Activated naive CD8-positive, alpha-beta T cell treated with anti-CD3 and anti-CD28 coated beads, Interleukin-2, amount 50 U/mL, for 24 hours (primary cell): ENCODE measurements at regions not wholly inside any gene's neighbourhood (a gene's known extent, or its start where the extent isn't known, plus 50 kb on each side); places are given as distances from the start of the nearest gene placed in this dataset.

Source experiments
- ATAC-seq: fragments of 150-1000 bp; cut with Tn5 transposase; one replicate; pipeline ENCODE4 v1.10.0; 2021
- DNase-seq: peaks from one replicate; pipeline ENCODE4 v3.0.0; 2021
- H3K27ac Mint-ChIP-seq: one replicate; pipeline ENCODE4 v1.8.0; 2021; ENCODE audit warnings: mild to moderate bottlenecking, mixed read lengths
- H3K27me3 Mint-ChIP-seq: one replicate; pipeline ENCODE4 v1.8.0; 2021; ENCODE audit warnings: mixed read lengths
- H3K36me3 Mint-ChIP-seq: one replicate; pipeline ENCODE4 v1.8.0; 2021; ENCODE audit warnings: low read depth, mixed read lengths
- H3K4me1 Mint-ChIP-seq: one replicate; pipeline ENCODE4 v1.8.0; 2021; ENCODE audit warnings: mixed read lengths
- H3K4me3 Mint-ChIP-seq: one replicate; pipeline ENCODE4 v1.8.0; 2021; ENCODE audit warnings: mild to moderate bottlenecking, moderate library complexity, mixed read lengths
- H3K9me3 Mint-ChIP-seq: one replicate; pipeline ENCODE4 v1.8.0; 2021; ENCODE audit warnings: mixed read lengths

DNA sequence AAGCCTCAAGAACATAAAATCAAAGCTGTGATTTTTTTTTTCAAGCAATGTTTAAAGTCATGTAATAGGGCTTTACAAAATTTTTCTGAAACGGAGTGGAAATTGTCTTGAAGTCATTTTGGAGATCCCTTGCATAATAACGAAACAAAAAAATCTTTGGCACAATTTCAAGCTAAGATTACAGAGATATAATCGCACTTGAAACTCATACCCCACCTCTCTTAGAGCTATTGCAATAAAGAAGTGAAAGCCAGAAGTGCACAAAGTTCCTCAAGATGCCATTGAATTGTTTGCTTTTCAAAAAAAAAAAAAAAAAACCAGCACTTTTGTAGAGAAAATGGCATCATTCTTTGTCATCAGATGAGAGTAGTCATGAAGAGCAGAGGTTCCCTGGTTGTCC lies 152.3 kb downstream of the PAX3 start:
- H3K27ac Mint-ChIP-seq = no peak overlapping the region
- DNase-seq (no peak), ATAC-seq (no peak)
- no peaks in the 10 kb centered on the region for H3K36me3 Mint-ChIP-seq
- no peak overlapping the region for H3K4me3 Mint-ChIP-seq
- H3K4me1 Mint-ChIP-seq = no peaks in the 10 kb centered on the region
- H3K27me3 Mint-ChIP-seq = no peaks in the 10 kb centered on the region
- H3K9me3 Mint-ChIP-seq = peaks cover 6% of the 10 kb centered on the region

DNA sequence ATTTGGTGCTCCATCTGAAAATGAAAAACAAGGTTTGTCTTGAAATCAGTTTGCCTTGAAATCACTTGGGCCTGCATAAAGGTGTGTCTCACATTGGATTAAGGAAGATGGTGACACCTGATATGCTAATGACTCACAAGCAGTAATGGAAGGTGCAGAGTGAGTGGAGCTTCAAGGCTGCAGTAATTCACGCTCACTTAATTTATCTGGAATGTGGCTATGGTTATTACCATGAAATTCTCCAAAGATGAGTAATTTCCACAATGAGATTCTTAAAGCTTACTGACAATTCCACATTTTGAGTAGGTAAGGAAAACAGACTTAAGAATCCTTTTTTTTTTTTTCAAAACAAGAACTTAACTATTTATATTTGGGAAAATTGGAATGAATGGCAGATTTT lies 156.8 kb downstream of the PAX3 start:
- ATAC-seq = no peak

DNA sequence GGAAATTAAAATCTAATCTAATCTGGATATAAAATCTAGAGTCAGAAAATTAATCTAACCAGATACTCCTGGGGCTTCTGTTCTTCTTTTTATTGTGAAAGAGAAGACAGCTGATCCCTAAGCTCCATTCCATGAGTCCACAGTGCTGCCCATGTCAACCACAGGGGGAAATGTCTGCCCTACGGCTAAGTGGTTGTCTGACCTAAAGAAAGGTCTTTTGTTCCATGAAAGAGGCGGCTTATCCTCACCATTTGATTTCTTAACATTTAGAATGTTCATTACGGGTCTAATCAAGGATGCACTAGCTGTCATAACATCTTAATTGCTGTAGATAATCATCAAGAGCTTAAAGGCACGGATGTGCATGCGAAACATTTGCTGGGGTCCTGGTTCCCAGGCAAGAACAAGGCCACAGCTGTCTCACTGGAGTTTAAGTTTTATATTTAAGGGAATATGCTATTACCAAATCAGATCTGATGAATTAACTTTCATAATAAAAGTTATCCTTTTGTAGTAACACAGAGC lies 162.6 kb downstream of the PAX3 start:
- H3K27me3 Mint-ChIP-seq = no peaks in the 10 kb centered on the region
- H3K4me1 Mint-ChIP-seq = no peaks in the 10 kb centered on the region
- no peaks in the 10 kb centered on the region for H3K36me3 Mint-ChIP-seq
- no peak overlapping the region for H3K27ac Mint-ChIP-seq
- H3K9me3 Mint-ChIP-seq = peaks cover 8% of the 10 kb centered on the region
- no peak for DNase-seq
- ATAC-seq = no peak
- H3K4me3 Mint-ChIP-seq = no peak overlapping the region

More for the DNA sequence above, 156.8 kb downstream of the PAX3 start:
- no peaks in the 10 kb centered on the region for H3K27me3 Mint-ChIP-seq
- H3K36me3 Mint-ChIP-seq = no peaks in the 10 kb centered on the region
- no peak overlapping the region for H3K27ac Mint-ChIP-seq
- H3K4me3 Mint-ChIP-seq = no peak overlapping the region
- no peak for DNase-seq
- H3K9me3 Mint-ChIP-seq = peaks cover 6% of the 10 kb centered on the region
- H3K4me1 Mint-ChIP-seq = no peaks in the 10 kb centered on the region

DNA sequence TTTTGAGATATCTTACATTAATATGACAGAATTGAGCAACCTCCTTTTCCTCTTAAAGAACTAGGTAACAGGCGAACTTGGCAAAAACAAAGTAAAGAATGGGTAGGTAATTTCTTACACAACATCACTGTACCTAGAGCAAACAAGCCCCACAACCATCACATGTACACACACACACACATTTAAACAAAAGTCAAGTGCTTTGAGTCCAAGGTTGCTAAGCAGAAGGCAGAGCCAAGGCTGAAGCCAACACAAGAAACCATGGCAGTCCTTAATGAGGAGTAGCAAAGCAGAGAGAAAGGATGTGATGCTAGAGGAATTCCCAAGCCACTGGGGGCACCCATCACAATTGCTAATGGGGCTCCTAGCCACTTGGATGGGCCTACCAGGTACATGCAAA lies 164.1 kb downstream of the PAX3 start:
- Mint-ChIP-seq H3K36me3 (no peaks in the 10 kb centered on the region), H3K9me3 (peaks cover 8% of the 10 kb centered on the region), H3K27me3 (no peaks in the 10 kb centered on the region), H3K4me3 (no peak overlapping the region), H3K27ac (no peak overlapping the region), H3K4me1 (no peaks in the 10 kb centered on the region)
- no peak for DNase-seq
- ATAC-seq = no peak

DNA sequence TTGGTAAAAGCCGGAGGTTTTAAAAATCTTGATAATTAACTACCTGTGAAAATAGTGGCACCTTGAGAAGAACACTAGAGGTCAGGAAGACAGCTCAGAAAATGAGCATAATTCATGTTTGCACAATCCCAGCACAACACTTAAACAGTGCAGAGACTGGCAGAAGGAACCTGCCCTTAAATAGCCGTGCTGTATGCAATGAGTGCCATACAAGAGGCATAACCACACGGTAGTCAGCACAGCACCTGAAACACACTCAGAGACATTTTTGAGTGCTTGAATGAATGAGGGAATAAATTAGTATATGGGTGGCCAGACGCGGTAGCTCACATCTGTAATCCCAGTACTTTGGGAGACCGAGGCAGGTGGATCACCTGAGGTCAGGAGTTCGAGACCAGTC lies 164.9 kb downstream of the PAX3 start:
- ATAC-seq (no peak), DNase-seq (no peak)
- Mint-ChIP-seq H3K4me3 (no peak overlapping the region), H3K36me3 (no peaks in the 10 kb centered on the region), H3K27me3 (no peaks in the 10 kb centered on the region), H3K9me3 (peaks cover 8% of the 10 kb centered on the region), H3K4me1 (no peaks in the 10 kb centered on the region), H3K27ac (no peak overlapping the region)

DNA sequence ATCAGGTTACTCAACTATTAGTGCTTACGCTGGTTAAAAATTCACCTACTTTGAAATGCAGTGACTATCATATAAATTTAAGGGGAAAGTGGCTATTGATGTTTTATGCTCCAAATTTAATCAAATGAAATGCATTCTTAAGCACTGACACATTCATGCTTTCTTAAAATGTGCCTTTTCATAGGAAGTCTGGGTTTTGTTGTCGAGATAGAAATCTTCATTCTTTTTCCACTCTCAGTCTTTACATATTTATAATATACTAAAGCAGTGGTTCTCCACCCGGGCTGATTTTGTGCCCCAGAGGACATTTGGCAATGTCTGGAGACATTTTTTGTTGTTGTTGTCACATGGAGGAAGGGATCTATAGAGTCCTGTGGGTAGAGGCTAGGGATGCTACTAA lies 167.9 kb downstream of the PAX3 start:
- DNase-seq (no peak), ATAC-seq (no peak)
- no peaks in the 10 kb centered on the region for H3K36me3 Mint-ChIP-seq
- H3K27ac Mint-ChIP-seq = no peak overlapping the region
- no peak overlapping the region for H3K4me3 Mint-ChIP-seq
- no peaks in the 10 kb centered on the region for H3K27me3 Mint-ChIP-seq
- no peaks in the 10 kb centered on the region for H3K4me1 Mint-ChIP-seq
- no peaks in the 10 kb centered on the region for H3K9me3 Mint-ChIP-seq

DNA sequence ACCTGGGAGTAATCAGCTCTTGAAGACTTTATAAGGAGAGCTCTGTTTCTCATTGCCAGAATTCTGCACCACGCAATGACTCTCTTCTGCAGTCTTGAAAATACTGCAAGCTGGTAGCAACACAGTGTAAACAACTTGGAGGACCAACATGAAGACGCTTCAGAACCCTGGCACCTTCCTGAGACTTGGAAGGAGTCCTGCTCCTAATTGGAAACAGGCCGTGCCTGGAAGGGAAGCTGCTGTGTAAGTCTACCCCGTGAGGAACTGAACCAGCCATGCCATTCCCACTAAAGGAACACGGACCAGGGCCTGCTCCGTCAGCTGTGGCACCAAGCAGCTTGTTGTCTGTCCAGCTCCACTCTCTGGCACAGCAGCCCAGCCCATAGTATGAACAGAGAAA lies 171.1 kb downstream of the PAX3 start:
- H3K9me3 Mint-ChIP-seq = no peaks in the 10 kb centered on the region
- H3K27me3 Mint-ChIP-seq = no peaks in the 10 kb centered on the region
- DNase-seq (no peak), ATAC-seq (no peak)
- H3K36me3 Mint-ChIP-seq = no peaks in the 10 kb centered on the region
- H3K27ac Mint-ChIP-seq = no peak overlapping the region
- no peak overlapping the region for H3K4me3 Mint-ChIP-seq
- no peaks in the 10 kb centered on the region for H3K4me1 Mint-ChIP-seq

DNA sequence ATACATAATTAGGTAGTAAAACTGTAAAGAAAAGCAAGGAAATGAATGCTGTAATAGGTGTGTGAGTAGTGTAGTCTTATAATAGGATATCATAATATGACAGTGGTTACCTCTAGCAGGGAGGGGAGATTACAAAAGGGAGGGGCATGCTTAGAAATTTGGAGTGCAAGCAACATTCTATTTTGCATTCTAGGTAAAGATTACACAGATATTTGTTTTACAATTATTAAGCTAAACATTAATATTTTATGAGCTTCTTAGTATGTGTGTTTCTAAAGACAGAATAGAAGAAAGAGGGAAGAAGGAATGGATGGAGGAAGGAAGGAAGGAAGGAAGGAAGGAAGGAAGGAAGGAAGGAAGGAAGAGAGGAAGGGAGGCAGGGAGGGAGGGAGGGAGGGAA lies 177.9 kb downstream of the PAX3 start:
- ATAC-seq = no peak
- Mint-ChIP-seq H3K27me3 (no peaks in the 10 kb centered on the region), H3K9me3 (no peaks in the 10 kb centered on the region)

DNA sequence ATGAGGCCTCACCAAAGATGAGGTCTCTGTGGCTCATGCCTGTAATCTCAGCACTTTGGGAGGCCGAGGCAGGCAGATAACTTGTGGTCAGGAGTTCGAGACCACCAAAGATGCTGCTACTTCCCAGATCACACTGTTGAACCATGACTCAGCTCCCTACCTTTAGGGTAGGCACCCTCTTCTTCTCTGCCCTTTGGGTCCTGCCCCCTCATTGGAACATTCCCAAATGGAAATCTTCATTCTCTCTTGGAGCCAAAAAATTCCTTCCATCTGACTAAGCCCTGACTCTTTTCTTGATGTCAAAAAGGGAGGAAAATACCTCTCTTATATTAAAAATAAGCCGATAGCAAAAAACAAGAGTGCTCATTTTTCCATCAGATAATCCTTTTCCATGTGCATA lies 183.5 kb downstream of the PAX3 start:
- Mint-ChIP-seq H3K9me3 (peaks cover 4% of the 10 kb centered on the region), H3K27ac (no peak overlapping the region), H3K4me1 (no peaks in the 10 kb centered on the region), H3K4me3 (no peak overlapping the region), H3K36me3 (peaks cover 2% of the 10 kb centered on the region), H3K27me3 (peaks cover 1% of the 10 kb centered on the region)
- ATAC-seq = no peak
- DNase-seq = no peak

More for the DNA sequence above, 177.9 kb downstream of the PAX3 start:
- Mint-ChIP-seq H3K4me3 (no peak overlapping the region), H3K27ac (no peak overlapping the region), H3K36me3 (no peaks in the 10 kb centered on the region), H3K4me1 (no peaks in the 10 kb centered on the region)
- DNase-seq = no peak

DNA sequence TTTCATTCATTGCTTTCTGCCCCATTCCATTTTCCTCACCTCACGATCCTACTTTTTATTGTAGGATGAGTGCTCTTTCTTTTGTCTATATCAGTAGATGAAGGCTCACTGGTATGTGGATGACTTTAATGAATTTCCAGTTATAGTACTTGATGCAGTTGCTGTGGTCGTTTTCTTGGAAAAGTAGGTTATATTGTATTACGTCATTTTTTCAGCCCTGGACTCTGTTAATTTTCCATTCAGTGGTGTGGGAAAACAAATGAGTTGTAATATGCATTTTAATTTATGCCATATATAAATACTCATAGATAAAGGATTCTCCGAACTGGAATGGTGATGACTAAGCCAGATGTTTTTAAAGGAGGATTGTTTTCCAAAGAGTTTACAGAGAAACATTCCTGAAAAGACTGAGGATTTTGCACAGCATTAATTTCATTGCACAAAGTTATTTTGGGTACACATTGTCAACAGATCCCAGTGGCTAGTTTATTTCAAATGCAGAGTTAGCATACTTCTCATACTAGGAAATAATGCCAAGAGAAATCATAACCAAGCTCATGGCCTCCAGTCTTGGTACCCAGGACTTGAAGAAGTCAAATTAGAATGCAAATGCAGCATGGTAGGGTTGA lies 189.7 kb downstream of the PAX3 start:
- no peaks in the 10 kb centered on the region for H3K27me3 Mint-ChIP-seq
- H3K4me1 Mint-ChIP-seq = no peaks in the 10 kb centered on the region
- H3K9me3 Mint-ChIP-seq = no peaks in the 10 kb centered on the region
- ATAC-seq = no peak
- DNase-seq = no peak
- H3K27ac Mint-ChIP-seq = no peak overlapping the region
- H3K4me3 Mint-ChIP-seq = no peak overlapping the region
- no peaks in the 10 kb centered on the region for H3K36me3 Mint-ChIP-seq

DNA sequence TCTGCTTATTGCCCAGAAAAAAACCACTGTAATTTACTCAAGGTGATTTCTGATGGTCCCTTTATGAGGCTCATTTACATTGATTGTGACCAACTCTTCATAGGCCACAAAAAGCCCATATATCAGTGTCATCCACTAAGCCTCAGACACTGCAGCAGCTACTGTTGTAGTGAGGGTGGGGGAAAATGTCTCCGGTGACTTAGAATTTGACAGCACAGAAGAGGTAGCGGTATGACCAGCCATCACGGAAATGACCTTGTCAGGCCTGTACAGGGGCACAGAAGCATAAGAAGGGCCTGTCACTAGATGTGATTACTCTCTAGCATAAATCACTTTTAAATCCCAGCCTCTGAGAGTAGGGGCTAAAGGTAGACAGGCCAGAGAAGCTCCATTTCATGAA lies 190.3 kb downstream of the PAX3 start:
- no peak for DNase-seq
- Mint-ChIP-seq H3K4me3 (no peak overlapping the region), H3K27me3 (no peaks in the 10 kb centered on the region), H3K4me1 (no peaks in the 10 kb centered on the region), H3K9me3 (no peaks in the 10 kb centered on the region), H3K27ac (no peak overlapping the region), H3K36me3 (no peaks in the 10 kb centered on the region)
- ATAC-seq = no peak

DNA sequence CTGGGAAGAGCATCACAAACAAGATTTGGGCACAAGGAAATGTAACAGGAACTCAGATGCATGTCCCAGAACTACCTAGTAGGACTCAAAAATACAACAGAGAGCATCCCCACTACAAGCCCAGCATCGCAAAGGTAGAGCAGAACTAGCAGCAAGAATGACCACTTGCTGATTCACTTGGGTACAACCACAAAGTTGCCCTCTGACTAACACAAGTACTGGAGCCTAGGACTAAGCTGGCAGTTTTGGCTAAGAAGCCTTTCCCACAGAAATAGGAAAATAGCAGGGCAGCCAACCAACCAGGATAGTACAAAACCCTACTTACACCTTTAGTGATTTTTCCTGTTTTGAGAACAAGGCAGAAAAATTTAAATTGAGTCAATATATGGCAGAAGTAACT lies 193.8 kb downstream of the PAX3 start:
- Mint-ChIP-seq H3K4me3 (no peak overlapping the region), H3K27me3 (no peaks in the 10 kb centered on the region), H3K9me3 (no peaks in the 10 kb centered on the region), H3K27ac (no peak overlapping the region), H3K4me1 (no peaks in the 10 kb centered on the region), H3K36me3 (no peaks in the 10 kb centered on the region)
- ATAC-seq = no peak
- DNase-seq = no peak

DNA sequence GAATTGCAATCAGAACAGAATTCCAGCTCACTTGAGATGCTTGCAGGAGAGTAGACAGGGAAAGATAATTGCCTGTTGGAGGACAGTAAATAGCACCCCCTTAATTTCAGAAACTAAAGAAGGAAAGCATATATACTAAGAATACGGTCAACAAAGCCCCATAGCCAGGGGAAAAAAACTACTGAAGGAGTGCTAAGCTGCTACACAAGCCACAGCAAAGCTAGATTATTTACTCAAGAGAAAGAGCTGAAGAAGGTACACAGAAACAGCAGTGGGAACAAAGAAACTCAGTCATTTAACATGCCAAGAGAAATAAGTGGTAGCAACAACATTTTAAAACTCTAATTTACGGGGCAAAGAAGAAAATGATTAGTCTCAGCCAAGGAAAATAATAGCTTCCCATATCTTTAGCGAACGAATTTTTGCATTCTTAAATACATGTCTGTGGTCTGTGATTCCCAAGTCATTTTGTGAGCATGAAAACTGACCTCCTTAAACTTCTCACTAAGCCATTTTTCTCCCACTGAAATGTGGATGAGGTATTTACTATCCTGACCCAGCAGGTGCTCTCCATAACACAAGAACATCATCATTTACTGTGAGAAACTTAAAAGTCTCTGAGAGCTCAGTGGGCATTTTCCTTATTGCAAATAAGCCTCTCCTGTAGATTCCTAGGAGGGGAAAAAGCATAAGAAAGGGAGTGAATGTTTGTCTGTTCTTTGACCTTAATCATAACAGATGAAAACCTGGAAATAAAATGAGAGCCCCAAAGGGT lies 196.0 kb downstream of the PAX3 start:
- ATAC-seq (no peak), DNase-seq (no peak)
- no peaks in the 10 kb centered on the region for H3K27me3 Mint-ChIP-seq
- no peaks in the 10 kb centered on the region for H3K36me3 Mint-ChIP-seq
- no peak overlapping the region for H3K27ac Mint-ChIP-seq
- no peaks in the 10 kb centered on the region for H3K4me1 Mint-ChIP-seq
- H3K4me3 Mint-ChIP-seq = no peak overlapping the region
- no peaks in the 10 kb centered on the region for H3K9me3 Mint-ChIP-seq

DNA sequence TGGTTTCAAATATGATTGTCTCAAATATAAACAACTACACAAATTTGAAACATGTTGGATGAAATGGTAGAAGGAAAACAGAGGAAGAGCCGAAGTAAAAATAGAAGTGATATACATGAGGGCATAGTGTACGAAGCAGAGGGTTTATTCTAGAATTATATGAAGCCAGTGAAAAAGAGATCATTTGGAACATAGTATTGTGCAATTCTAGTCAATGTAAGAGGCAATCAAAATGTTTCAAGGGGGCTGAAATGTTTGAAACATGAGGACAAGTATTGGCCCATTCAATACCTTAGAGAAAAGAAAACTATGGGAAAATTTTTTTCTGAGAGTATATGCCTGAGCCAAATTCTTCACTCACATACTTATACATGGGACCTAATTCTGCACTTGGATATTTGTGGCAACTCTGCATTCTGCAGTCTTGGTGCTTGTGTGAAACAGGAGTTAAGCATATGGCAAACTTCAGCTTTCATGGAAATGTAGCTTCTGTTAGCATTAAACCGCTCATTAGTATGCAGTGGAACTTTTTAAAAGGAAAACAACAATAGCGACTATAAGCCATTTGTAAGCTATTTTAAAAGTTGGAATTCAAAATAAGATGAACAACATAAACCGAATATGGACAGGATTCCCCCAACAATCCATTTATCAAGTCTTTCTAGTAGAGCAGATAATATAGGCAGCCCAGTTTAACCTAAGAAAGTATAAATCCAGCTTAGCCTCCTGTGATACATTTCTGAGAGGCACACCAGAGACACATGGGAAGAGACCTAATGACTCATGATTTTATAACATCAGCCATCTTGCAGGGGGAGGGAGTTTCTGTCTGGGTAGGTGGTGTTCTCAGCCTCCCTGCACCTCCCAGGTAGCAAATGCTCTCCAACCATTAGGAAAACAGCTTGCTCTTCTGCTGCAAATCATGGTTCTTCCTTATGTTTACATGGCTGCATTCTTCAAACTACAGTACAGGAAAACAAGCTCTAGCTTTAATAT lies 197.8 kb downstream of the PAX3 start:
- no peaks in the 10 kb centered on the region for H3K27me3 Mint-ChIP-seq
- H3K27ac Mint-ChIP-seq = no peak overlapping the region
- ATAC-seq (no peak), DNase-seq (no peak)
- no peaks in the 10 kb centered on the region for H3K9me3 Mint-ChIP-seq
- no peaks in the 10 kb centered on the region for H3K4me1 Mint-ChIP-seq
- no peak overlapping the region for H3K4me3 Mint-ChIP-seq
- no peaks in the 10 kb centered on the region for H3K36me3 Mint-ChIP-seq
